ENCODE measurements at regions not wholly inside any gene's neighbourhood (a gene's known extent, or its start where the extent isn't known, plus 50 kb on each side); places are given as distances from the start of the nearest gene placed in this dataset.

- TF ChIP-seq AKNA (CRISPR knock-in tag; IDR thresholded peaks at IDR 0.05; ENCODE audit: borderline replicate concordance) = no peak
- TF ChIP-seq ZNF496 (CRISPR knock-in tag; IDR thresholded peaks at IDR 0.05; ENCODE audit: insufficient replicate concordance) = no peak
- TF ChIP-seq FOXA1 (IDR thresholded peaks at IDR 0.05) = no peak
- TF ChIP-seq FOXA1 (CRISPR knock-in tag; IDR thresholded peaks at IDR 0.05) = no peak
- TF ChIP-seq ZBTB38 (CRISPR knock-in tag; IDR thresholded peaks at IDR 0.05) = no peak
- TF ChIP-seq ZNF335 (CRISPR knock-in tag; IDR thresholded peaks at IDR 0.05) = peak; percentile 20; the same call in 1 of the 2 replicates
- 0 out of 2 replicates have a peak, but pooled peaks have one; percentile 66 for TF ChIP-seq MLXIP (CRISPR knock-in tag; IDR thresholded peaks at IDR 0.05; ENCODE audit: borderline replicate concordance)
- no peak for TF ChIP-seq ZSCAN30 (CRISPR knock-in tag; IDR thresholded peaks at IDR 0.05)
- no peak for TF ChIP-seq ZZZ3 (CRISPR knock-in tag; IDR thresholded peaks at IDR 0.05; ENCODE audit: borderline replicate concordance)
- no peak for TF ChIP-seq MATR3 (CRISPR knock-in tag; IDR thresholded peaks at IDR 0.05)
- TF ChIP-seq TAF1 (CRISPR knock-in tag; IDR thresholded peaks at IDR 0.05) = peak; percentile 61; the same call in 1 of the 2 replicates
- peak; percentile 49; the same call in 1 of the 2 replicates for TF ChIP-seq FOXP4 (CRISPR knock-in tag; IDR thresholded peaks at IDR 0.05)
- TF ChIP-seq MLLT10 (CRISPR knock-in tag; IDR thresholded peaks at IDR 0.05) = no peak
- TF ChIP-seq ZNF841 (CRISPR knock-in tag; IDR thresholded peaks at IDR 0.05; ENCODE audit: borderline replicate concordance) = no peak
- TF ChIP-seq THYN1 (CRISPR knock-in tag; IDR thresholded peaks at IDR 0.05; ENCODE audit: borderline replicate concordance, low read depth) = no peak
- no peak; the same call in none of the 2 replicates for TF ChIP-seq PAXIP1 (CRISPR knock-in tag; conservative IDR thresholded peaks at IDR 0.05)
Observed at GRCh38 chr9:31848505-31849285, 535.7 kb upstream of the ACO1 start (continued).
